HCT116 (cell line): ENCODE measurements at regions not wholly inside any gene's neighbourhood (a gene's known extent, or its start where the extent isn't known, plus 50 kb on each side); places are given as distances from the start of the nearest gene placed in this dataset.

Experiments
- ATAC-seq: fragments of 200-7000 bp; cut with Tn5 transposase; 2 replicates; pipeline ENCODE4 v1.9.1; 2020; ENCODE audit warnings: mild to moderate bottlenecking, moderate library complexity
- BruUV-seq: library from RNA; stranded (reverse); fragments of 400-500 nt; replicated peaks from 2 replicates; lab custom pipeline; 2021; lab: Mats Ljungman, UMichigan
- CTCF ChIA-PET: fragments of 300-600 bp; sonication (Branson Sonifier 250); formaldehyde crosslinking; loops from one replicate; lab custom pipeline; 2021; ENCODE audit warnings: antibody characterized with exemption; lab: Charles Lee
- POLR2A ChIA-PET: fragments of 300-600, 350-600 bp; sonication (Branson Sonifier 250); formaldehyde crosslinking; loops from one replicate; lab custom pipeline; 2021; ENCODE audit warnings: antibody characterized with exemption; lab: Charles Lee
- RAD21 ChIA-PET, 2 experiments: fragments of 300-600 bp; sonication (Branson Sonifier 250); formaldehyde crosslinking; loops; one replicate each; lab custom pipeline; 2023; ENCODE audit warnings: low total read pairs in 2 of 2; ENCODE audit not compliant: uncharacterized antibody in 2 of 2, unreplicated experiment in 2 of 2, low non-redundant PET in 1 of 2; lab: Charles Lee
- DNase-seq: peaks from one replicate; pipeline ENCODE4 v3.0.0-alpha.2; 2010; ENCODE audit warnings: low read depth, low spot score
- H2AFZ ChIP-seq: fragments of 200-600 bp; shearing (Covaris generic), sonication (generic); 2 replicates; pipeline ENCODE4 v1.6.1; 2017; ENCODE audit warnings: low read depth, mixed run types, mixed read lengths, antibody characterized with exemption, low read length; ENCODE audit not compliant: poor library complexity, severe bottlenecking
- H3K27ac ChIP-seq: 2 replicates; pipeline ENCODE4 v1.5.1; 2012; ENCODE audit warnings: low read depth, low read length
- H3K27me3 ChIP-seq: fragments of 200-600 bp; sonication (generic); 2 replicates; pipeline ENCODE4 v1.6.1; 2016; ENCODE audit warnings: mixed run types, low read length, mixed read lengths; ENCODE audit not compliant: insufficient read depth
- H3K36me3 ChIP-seq, 2 experiments: fragments of 200-500 bp in 1 of 2; fragments of 200-600 bp in 1 of 2; sonication (Bioruptor generic) in 1 of 2; sonication (generic) in 1 of 2; 2 replicates each; pipeline versions ENCODE4 v1.5.1 to v1.6.1; 2014 to 2016; ENCODE audit warnings: low read length in 2 of 2, inconsistent platforms in 1 of 2, mixed read lengths in 1 of 2, mixed run types in 1 of 2; ENCODE audit not compliant: insufficient read depth in 2 of 2, control insufficient read depth in 1 of 2
- H3K4me1 ChIP-seq, 2 experiments: fragments of 200-600 bp in 1 of 2; sonication (generic) in 1 of 2; 2 replicates each; pipeline versions ENCODE4 v1.5.1 to v1.6.1; 2012 to 2017; ENCODE audit warnings: low read length in 2 of 2, inconsistent platforms in 1 of 2, mild to moderate bottlenecking in 1 of 2, mixed read lengths in 1 of 2, mixed run types in 1 of 2, moderate library complexity in 1 of 2; ENCODE audit not compliant: insufficient read depth in 2 of 2, control insufficient read depth in 1 of 2
- H3K4me2 ChIP-seq: fragments of 200-600 bp; sonication (generic); 2 replicates; pipeline ENCODE4 v1.6.1; 2017; ENCODE audit warnings: mixed run types, low read length, mixed read lengths
- H3K4me3 ChIP-seq, 2 experiments: fragments of 200-600 bp in 1 of 2; sonication (generic) in 1 of 2; replicated peaks in 1 of 2; 2 replicates each; pipeline ENCODE4 v1.5.1; 2011 to 2016; ENCODE audit warnings: low read length in 2 of 2, control low read depth in 1 of 2, low read depth in 1 of 2, mild to moderate bottlenecking in 1 of 2, mixed read lengths in 1 of 2, mixed run types in 1 of 2
- H3K79me2 ChIP-seq: fragments of 200-600 bp; sonication (generic); 2 replicates; pipeline ENCODE4 v1.6.1; 2017; ENCODE audit warnings: mild to moderate bottlenecking, mixed run types, low read length, moderate library complexity, mixed read lengths; ENCODE audit not compliant: insufficient read depth
- H3K9ac ChIP-seq: fragments of 200-600 bp; sonication (generic); 2 replicates; pipeline ENCODE4 v1.6.1; 2016; ENCODE audit warnings: low read length, mixed read lengths
- H3K9me2 ChIP-seq: fragments of 200-600 bp; sonication (generic), shearing (Covaris generic); 2 replicates; pipeline ENCODE4 v1.6.1; 2017; ENCODE audit warnings: mixed run types, mild to moderate bottlenecking, moderate library complexity; ENCODE audit not compliant: insufficient read depth
- H3K9me3 ChIP-seq, 2 experiments: fragments of 200-500 bp in 1 of 2; fragments of 200-600 bp in 1 of 2; sonication (Bioruptor generic) in 1 of 2; sonication (generic) in 1 of 2; 2 replicates each; pipeline ENCODE4 v1.6.1; 2014 to 2017; ENCODE audit warnings: low read length in 2 of 2, mixed read lengths in 2 of 2, inconsistent platforms in 1 of 2, low read depth in 1 of 2, mild to moderate bottlenecking in 1 of 2, mixed run types in 1 of 2, moderate library complexity in 1 of 2; ENCODE audit not compliant: control insufficient read depth in 1 of 2, insufficient read depth in 1 of 2
- H4K20me1 ChIP-seq: fragments of 200-600 bp; sonication (generic), shearing (Covaris generic); 2 replicates; pipeline ENCODE4 v1.6.1; 2017; ENCODE audit warnings: mixed run types, mild to moderate bottlenecking, moderate library complexity; ENCODE audit not compliant: insufficient read depth
- ATF3 ChIP-seq: IDR thresholded peaks from 2 replicates; pipeline ENCODE4 v1.6.1; 2012
- CBX3 ChIP-seq: IDR thresholded peaks from 2 replicates; pipeline ENCODE4 v1.6.1; 2012; ENCODE audit warnings: low read depth
- CEBPB ChIP-seq: IDR thresholded peaks from 2 replicates; pipeline ENCODE4 v1.6.1; 2012; ENCODE audit warnings: low read depth
- ELF1 ChIP-seq: IDR thresholded peaks from 2 replicates; pipeline ENCODE4 v1.6.1; 2012; ENCODE audit warnings: low read depth, borderline replicate concordance
- EZH2 ChIP-seq: fragments of 200-600 bp; sonication (generic); IDR thresholded peaks from 2 replicates; pipeline ENCODE4 v1.6.1; 2017; ENCODE audit warnings: antibody characterized with exemption, mixed run types
- EZH2phosphoT487 ChIP-seq: fragments of 200-600 bp; IDR thresholded peaks from 2 replicates; pipeline ENCODE4 v1.6.1; 2018; ENCODE audit warnings: antibody characterized with exemption, borderline replicate concordance
- FOSL1 ChIP-seq: IDR thresholded peaks from 2 replicates; pipeline ENCODE4 v1.6.1; 2012; ENCODE audit warnings: low read depth
- POLR2A ChIP-seq: IDR thresholded peaks from 2 replicates; pipeline ENCODE4 v1.7.0; 2011; ENCODE audit warnings: borderline replicate concordance; ENCODE audit not compliant: insufficient read depth, insufficient read length; ENCODE audit errors: extremely low read depth
- RAD21 ChIP-seq: IDR thresholded peaks from 2 replicates; pipeline ENCODE4 v1.6.1; 2012; ENCODE audit warnings: low read depth, mild to moderate bottlenecking
- SIN3A ChIP-seq: IDR thresholded peaks from 2 replicates; pipeline ENCODE4 v1.6.1; 2012; ENCODE audit warnings: low read depth
- SP1 ChIP-seq: IDR thresholded peaks from 2 replicates; pipeline ENCODE4 v1.6.1; 2012; ENCODE audit warnings: low read depth
- SRF ChIP-seq: IDR thresholded peaks from 2 replicates; pipeline ENCODE4 v1.6.1; 2012; ENCODE audit warnings: low read depth
- TCF7L2 ChIP-seq: IDR thresholded peaks from 2 replicates; pipeline ENCODE4 v1.7.0; 2011; ENCODE audit warnings: borderline replicate concordance, inconsistent platforms; ENCODE audit not compliant: insufficient read depth, insufficient read length; ENCODE audit errors: extremely low read depth
- ZBTB33 ChIP-seq: IDR thresholded peaks from 2 replicates; pipeline ENCODE4 v1.6.1; 2011; ENCODE audit warnings: mild to moderate bottlenecking, low read length, moderate library complexity; ENCODE audit not compliant: insufficient replicate concordance; ENCODE audit errors: extremely low read depth
- ZFX ChIP-seq: fragments of 450-650 bp; IDR thresholded peaks from 2 replicates; pipeline ENCODE4 v1.6.1; 2017
- intact Hi-C: fragments of 100-400 bp; cut with micrococcal nuclease; formaldehyde crosslinking; loops from 2 replicates; pipeline ENCODE4 v1.10.0; 2022
- TF ChIP-seq, protein P1 (sequence below): IDR thresholded peaks from 2 replicates; pipeline ENCODE4 v1.6.1; 2012
- TF ChIP-seq, protein P2 (sequence below), 3 experiments: fragments of 200-600 bp in 1 of 3; sonication (generic) in 1 of 3; IDR thresholded peaks in 2 of 3; conservative IDR thresholded peaks in 1 of 3; 2 replicates each; pipeline ENCODE4 v1.5.1; 2012 to 2017; ENCODE audit warnings: low read depth in 2 of 3, low read length in 2 of 3, antibody characterized with exemption in 1 of 3, borderline replicate concordance in 1 of 3, control low read depth in 1 of 3, mild to moderate bottlenecking in 1 of 3, mixed read lengths in 1 of 3, mixed run types in 1 of 3, moderate library complexity in 1 of 3; ENCODE audit not compliant: insufficient read depth in 1 of 3

DNA sequence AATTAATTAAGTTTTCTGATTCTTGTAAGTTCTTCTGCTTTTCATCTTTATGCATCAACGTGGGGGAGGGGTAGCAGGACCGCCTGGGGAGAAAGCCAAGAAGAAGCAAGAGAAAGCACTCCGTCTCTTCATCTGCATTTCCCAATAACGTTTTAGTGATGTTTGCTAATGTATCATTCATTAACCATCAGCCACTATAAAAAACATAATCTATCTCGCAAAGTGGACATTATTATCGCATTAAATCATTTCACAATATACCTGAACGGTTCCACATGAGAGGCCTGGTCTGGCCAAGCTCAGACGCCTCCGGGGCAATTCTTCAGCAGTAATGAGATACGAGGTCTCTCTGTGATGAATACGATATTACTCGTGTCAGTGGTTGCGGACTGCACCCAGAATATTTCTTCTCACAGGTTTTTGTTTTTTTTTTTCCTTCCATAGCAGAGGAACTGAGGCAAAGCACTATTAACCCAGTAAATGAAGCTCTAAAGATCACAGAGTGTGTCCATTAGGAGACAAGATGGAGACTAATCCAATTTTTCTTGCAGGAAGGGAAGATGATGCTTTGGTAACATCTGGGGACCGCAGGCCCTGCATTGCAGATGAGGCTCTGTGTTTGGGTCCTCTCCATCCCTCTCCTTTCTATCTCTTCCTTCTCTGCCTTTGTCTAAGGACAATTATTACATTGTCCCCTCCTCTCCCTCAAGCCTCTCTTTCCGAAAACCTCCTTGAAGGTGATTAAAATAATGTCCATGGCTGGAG is 156.1 kb downstream of the SLC35B3 start:
- CTCF ChIA-PET = no interaction called here
- Histone ChIP-seq H3K4me2 (no peak overlapping the region), H3K27me3 (no peaks in the 10 kb centered on the region), H3K9me2 (no peaks in the 10 kb centered on the region), H4K20me1 (no peaks in the 10 kb centered on the region), H3K36me3 (no peaks in the 10 kb centered on the region), H3K79me2 (no peaks in the 10 kb centered on the region), H2AFZ (no peak overlapping the region), H3K4me1 (no peaks in the 10 kb centered on the region), H3K9ac (no peak overlapping the region), H3K27ac (no peak overlapping the region), H3K9me3 (no peaks in the 10 kb centered on the region), H3K4me3 (no peak overlapping the region)
- RAD21 ChIA-PET = no interaction called here
- TF ChIP-seq TCF7L2 (no peak), ZFX (no peak), CBX3 (no peak), ATF3 (no peak), ZBTB33 (no peak), SRF (no peak), CEBPB (no peak), ELF1 (no peak), FOSL1 (no peak), SP1 (no peak), SIN3A (no peak), RAD21 (no peak), EZH2phosphoT487 (no peak), EZH2 (no peak), POLR2A (no peak)
- TF ChIP-seq, protein P1, sequence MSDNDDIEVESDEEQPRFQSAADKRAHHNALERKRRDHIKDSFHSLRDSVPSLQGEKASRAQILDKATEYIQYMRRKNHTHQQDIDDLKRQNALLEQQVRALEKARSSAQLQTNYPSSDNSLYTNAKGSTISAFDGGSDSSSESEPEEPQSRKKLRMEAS = no peak
- TF ChIP-seq, protein P2, sequence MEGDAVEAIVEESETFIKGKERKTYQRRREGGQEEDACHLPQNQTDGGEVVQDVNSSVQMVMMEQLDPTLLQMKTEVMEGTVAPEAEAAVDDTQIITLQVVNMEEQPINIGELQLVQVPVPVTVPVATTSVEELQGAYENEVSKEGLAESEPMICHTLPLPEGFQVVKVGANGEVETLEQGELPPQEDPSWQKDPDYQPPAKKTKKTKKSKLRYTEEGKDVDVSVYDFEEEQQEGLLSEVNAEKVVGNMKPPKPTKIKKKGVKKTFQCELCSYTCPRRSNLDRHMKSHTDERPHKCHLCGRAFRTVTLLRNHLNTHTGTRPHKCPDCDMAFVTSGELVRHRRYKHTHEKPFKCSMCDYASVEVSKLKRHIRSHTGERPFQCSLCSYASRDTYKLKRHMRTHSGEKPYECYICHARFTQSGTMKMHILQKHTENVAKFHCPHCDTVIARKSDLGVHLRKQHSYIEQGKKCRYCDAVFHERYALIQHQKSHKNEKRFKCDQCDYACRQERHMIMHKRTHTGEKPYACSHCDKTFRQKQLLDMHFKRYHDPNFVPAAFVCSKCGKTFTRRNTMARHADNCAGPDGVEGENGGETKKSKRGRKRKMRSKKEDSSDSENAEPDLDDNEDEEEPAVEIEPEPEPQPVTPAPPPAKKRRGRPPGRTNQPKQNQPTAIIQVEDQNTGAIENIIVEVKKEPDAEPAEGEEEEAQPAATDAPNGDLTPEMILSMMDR (IDR thresholded peaks at IDR 0.05 in 2 of 3, conservative IDR thresholded peaks at IDR 0.05 in 1 of 3; ENCODE audit: borderline replicate concordance in 1 of 3, insufficient read depth in 1 of 3, low read depth in 2 of 3, low read length in 2 of 3) = no peak
- intact Hi-C loops = no loop called here
- DNase-seq (no peak), ATAC-seq (no peak)
- POLR2A ChIA-PET = no interaction called here
- BruUV-seq = no TSS peak
